HG03039 (cell line): ENCODE measurements at regions not wholly inside any gene's neighbourhood (a gene's known extent, or its start where the extent isn't known, plus 50 kb on each side); places are given as distances from the start of the nearest gene placed in this dataset.

Experiments
- ATAC-seq: cut with Tn5 transposase; IDR thresholded peaks from one replicate; pipeline ENCODE4 v1.9.1; 2021; ENCODE audit warnings: mild to moderate bottlenecking, moderate library complexity; ENCODE audit not compliant: unreplicated experiment

DNA sequence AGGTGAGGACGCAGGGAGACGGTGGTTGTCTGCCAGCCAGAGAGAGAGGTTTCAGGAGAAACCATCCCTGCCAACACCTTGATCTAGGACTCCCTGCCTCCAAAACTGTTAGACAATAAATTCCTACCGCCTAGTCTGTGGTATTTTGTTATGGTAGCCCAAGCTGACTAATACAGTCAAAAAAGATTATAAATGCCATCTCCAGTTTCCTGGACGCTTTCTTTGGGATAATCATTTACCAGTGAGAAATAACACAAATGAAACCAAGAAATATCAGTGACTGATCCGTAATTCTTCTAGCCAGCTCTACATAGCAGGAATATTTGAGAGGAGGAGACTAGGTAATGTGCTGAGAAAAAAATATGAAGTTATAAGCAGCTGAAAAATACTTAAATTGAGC lies 707.8 kb upstream of the LMCD1 start:
- no peak for ATAC-seq

DNA sequence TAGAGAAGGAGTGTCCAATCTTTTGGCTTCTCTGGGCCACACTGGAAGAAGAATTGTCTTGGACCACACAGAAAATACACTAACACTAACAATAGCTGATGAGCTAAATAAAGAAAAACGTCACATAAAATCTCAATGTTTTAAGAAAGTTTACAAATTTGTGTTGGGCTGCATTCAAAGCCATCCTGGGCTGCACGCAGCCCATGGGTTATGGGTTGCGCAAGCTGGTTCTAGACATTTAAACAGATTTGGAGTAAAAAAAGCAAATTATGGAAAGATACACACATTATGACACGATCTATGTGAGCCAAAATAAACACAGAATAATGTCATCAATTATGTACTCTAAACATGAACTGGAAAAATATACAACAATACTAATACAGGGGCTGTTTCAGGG lies 703.3 kb upstream of the LMCD1 start:
- ATAC-seq = no peak

DNA sequence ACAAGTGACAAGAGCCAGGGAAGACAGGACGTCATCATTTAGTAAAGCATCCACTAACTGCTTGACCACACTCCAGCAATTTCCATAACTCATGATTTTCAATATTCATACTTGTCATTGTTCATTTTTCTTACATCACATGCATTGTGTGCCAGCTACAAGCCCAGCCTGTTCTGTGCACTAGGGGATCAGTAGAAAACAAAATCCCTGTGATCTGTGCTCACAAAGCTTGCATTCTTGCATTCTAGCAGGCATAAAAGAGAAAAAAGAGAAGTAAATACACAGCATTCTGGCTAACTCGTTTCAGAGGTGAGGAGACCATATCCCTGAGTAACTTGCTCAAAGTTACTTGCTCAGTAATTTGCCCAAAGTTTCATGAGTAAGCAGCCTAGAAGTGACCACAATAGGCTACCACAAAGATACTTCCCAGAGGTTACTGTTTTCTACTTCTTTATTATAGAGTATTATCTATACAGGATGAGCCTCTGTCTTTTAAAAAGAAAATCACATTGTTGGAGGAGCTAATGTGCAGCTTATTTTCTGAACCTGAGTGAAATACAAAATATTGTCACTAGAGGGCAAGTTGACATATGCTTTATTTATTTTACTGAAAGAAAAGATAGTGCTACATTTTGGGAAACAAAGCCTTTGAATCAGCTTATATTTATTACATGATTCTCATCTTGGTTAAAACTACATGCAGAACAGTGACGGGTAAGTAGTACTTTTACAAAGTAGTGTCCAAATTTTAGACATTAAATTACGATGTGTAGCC lies 701.4 kb upstream of the LMCD1 start:
- no peak for ATAC-seq

DNA sequence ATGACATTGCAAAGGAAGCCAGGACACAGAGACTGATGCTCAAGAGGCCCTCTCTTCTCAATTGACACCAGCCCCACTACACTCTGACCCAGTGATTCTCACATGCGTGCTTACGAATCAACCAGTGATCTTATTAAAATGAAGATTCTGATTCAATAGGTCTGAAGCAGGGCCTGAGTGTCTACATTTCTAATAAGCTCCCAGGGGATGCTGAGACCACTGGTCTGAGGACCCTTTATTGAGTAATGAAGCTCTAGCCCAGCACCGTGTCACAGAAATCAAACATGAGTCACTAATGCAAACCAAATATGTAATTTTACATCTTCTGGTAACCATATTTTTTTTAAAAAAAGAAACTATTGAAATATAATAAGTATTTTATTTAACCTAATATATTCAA lies 689.1 kb upstream of the LMCD1 start:
- no peak for ATAC-seq

DNA sequence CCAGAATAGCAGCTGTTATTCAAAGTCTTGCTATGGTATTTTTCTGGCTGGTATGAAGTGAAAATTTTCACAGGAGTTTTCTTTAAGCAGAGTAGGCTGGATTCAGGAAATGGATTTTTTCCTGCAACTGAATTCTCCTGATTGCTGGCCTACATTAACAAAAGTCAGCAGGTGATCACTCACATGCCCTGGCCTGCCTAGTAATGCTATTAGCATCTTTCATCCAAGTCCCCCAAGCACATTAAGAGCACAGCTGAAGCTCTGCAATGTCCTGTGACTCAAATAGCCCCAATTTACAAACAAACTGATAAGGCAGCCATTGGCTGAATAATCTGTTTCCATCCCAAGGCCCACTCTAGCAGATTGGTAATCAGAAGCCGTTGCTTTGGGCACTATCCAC lies 688.3 kb upstream of the LMCD1 start:
- no peak for ATAC-seq

DNA sequence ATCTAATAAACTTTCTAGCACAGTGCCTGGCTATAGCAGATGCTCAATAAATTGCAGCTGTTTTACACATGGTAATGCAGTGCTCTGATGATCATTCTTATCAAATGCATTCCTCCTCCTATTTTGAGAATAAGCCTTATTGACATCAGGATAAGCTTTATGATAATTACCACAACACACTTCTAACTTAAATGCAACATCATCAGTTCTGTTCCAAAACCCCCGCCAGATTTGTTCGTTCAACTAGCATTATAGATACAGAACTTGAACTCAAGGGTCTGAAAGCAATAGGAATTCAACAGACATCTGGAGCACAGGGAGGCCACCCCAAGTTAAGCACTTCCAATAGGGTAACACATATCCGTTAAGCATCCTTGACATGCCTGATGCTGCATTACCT lies 684.4 kb upstream of the LMCD1 start:
- no peak for ATAC-seq

DNA sequence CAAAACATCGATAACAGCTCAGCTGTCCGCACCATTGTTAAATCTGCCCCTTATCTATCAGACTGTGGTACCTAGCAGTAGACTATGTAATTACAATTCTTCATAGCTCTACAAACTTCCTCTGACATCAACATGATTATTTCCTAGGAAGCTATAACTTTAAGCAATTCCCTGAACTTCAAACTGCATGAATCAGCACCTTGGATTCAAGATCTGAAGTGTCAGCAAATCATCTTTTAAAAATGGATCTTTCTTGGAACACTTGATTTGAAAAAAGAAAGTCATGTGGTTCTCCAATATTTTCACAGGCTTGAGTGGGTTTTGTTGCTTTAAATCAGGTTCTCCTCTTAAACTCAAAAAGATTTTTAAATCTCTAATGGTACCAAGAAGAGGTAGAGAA lies 680.7 kb upstream of the LMCD1 start:
- no peak for ATAC-seq

DNA sequence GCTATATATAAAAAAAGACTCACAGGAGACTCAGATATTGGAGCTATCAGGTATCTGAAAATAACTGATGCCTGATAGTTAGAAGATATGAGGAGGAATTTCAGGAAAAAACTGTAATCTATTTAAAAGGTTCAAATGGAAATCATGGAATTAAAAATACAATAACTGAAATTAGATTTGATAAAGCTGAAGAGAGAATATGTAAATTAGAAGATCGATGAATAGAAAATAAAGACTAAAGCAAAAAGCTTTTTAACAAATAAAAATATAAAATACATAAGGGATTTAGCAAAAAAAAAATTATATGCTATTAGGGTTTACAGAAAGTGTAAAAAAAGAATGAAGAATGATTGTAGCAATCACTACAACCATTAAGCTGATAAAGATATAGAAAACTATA lies 679.8 kb upstream of the LMCD1 start:
- ATAC-seq = no peak

DNA sequence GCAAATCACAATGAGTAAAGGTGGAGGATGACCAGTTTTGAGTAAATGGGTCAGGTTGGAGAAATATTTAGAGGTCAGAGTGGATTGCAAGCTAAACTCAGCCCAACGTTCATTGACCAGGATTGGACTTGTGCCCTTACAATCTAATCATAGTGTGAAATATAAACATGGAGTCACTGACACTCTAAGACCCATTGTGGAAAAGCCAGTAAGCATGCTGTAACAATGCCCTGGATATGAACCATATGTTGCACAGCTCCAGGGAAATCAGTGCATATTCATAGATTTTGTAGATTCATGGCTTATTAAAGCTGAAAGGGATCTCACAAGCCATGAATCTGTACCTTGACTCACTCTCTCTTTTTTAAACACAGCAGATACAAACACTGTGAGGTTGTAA lies 660.2 kb upstream of the LMCD1 start:
- ATAC-seq = no peak

DNA sequence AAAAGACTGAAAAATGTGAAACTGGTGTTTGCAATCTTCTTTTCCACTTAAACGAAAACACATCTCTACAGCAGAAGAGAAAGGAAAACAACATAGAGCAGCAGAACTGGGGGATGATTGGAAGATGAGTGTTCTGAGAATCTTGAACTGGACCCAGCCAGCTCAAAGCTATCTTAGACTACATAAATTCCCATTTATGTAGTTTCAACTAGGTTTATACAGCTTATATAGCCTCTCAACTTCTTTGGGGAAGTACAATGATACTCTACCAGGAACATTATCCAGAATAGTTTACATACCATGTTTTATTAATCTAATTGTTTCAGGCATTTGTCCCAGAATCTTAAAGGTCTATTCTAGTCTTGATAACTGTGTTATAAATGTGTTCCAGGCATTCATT lies 658.2 kb upstream of the LMCD1 start:
- ATAC-seq = no peak

DNA sequence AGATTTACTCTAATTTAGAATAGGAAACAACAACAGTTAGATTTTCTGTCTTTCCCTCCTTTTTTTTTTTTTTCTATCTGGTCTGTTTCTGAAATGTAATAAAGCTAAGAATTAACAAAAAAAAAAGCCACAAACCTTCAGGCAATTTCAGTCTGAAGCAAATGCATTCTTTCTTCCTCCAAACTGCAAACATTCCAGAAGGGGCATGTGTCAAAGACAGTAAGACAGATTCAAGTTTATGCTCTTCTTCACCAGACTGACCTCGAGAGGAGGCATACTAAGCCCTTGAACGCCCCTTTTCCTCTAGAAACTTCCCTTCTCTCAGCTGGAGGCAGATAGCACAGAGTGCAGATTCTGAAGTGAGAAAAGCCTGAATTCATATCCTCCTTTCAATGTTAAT lies 654.6 kb upstream of the LMCD1 start:
- no peak for ATAC-seq

DNA sequence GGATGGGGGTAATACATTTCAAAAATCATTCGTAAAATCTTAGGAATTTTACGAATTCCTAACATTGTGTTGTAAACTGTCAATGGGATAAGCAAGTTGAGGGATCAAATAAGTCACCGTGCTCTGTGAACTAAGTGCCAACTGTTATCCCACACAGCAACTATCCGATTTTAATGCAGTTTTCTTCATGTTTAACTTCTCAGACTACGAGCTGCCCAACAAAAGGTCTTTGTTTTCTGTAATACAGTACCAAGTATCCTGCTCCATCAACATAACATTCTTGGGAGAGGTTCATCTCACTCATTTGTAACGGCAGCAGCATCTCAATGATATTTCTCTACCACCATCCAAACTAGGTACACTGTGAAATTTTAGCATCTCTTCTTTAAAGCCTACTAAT lies 654.1 kb upstream of the LMCD1 start:
- no peak for ATAC-seq

DNA sequence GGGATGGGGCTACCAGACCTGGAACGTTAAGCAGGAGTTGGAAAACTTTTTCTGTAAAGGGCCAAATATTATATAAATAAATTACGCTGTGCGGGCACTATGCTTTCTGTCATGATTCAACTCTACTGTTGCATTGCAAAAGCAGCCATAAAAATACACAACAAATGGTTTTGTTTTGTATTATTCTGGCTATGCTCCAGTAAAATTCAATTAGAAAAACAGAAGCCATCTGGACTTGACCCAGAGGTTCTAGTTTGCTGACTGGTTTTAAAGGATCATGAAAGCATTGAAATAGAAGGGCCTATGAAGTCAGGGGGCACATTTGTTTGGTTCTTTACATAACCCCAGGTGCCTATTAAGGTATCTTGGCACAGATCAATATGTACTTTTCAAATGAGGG lies 647.4 kb upstream of the LMCD1 start:
- ATAC-seq = no peak

DNA sequence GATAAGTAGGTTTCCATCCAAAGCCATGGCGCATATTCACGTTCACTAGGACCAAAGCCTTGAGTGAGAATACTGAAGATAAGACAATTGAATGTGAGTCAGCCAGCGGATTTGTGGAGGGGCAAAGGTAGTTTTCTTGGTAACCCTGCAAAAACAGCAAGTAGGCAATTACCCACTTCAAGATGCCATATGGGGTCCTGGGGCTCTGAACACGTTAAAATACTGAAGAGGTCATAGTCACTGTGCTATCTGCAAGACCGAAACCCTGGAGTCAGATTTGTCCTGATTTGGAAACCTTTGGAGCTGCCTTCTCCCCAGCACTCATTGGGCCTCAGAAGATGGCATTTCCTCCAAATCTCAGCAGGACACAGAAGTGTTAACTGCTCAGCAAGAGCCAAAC lies 646.9 kb upstream of the LMCD1 start:
- no peak for ATAC-seq

DNA sequence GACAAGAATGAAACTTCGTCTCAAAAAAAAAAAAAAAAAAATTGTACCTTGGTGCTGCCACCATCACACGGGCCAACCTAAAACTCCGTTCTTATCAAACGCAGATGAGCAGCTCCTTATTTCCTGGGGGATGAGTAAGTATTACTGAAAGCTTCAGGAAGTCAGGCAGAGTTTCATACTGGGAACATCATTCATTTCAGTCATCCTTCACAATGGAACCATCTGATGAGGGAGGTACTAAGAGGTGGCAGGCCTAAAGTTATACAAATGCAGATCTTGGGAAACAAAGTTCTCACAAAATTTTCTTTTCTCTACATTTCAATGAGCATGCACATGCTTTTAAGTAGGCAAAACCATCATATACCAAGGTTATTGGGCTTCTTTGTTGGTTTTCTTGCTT lies 636.0 kb upstream of the LMCD1 start:
- no peak for ATAC-seq

DNA sequence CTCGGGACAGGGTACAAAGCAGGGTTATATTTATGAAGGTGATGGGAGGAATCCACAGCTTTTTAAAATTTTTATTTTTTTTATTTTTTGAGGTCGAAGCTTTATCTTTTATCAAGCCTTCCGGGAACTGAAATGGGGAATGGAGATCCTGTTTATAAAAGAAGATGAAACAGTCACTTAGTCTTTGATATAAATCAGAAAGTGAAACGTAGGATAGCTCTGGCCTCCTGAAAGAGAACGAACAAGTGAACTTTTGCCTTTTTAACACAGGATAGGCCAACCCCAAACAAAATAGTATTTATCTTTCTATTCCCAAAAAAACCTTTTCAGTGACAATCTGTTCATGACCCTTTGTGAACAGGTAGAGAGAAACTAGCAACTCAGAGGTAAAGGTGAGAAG lies 634.0 kb upstream of the LMCD1 start:
- no peak for ATAC-seq

DNA sequence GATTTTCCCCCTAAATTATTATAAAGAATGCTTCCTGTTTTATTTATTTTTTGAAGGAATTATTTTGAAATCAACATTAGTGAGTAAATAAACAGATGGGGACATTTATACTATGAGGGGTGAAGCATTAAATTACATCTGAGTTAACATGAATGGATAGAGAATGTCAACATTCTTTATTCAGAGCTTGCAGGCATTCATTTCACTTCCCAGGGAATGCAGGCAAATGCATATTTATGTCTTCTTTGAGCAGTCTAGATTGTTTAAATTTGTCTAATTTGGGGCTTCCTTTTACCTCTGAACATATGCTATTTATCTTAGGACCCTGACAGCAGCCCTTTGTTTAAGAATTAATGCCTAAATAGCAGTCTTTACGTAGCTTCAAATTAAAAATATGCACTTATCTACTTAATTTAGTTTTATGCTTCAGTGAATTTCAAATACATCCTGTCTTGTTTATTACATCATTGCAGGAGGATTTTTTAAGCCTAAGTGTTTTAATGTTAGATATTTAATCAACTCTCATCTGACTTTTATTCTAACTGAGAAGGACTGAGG lies 630.5 kb upstream of the LMCD1 start:
- no peak for ATAC-seq

DNA sequence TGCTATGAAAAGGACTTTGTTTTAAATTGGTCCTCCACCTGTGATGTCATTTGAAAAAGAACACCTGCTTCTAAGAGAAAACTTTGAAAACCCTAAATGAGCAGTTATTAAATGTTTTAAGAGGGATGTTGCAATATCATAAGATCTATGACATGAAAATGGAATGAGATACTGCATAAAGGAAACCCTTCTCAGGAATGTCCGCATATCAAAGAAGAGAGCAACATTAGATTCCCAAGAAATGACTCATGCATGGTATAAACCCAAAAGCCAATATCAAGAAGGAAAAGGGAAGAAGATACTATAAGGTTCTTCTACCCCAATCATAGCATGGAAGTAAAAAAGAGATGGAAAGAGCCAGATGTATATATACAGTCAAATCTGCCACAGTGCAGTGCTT lies 627.5 kb upstream of the LMCD1 start:
- no peak for ATAC-seq

DNA sequence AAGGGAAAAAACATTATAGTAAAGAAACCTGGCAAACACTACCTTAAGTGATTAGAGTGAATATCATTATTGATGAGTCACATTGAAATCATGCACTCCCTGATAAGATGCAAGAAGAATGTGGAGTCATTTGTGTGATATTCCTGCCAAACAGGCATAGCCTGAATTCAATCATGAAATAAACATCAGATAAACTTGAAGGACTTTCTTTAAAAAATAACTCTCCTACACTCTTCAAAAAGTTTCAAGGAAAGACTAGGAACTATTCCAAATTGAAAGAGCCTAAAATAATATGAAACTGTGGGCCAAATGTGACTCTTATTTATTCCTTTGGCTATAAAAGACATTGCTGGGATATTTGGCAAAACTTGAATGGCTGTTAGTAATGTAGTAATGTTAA lies 625.7 kb upstream of the LMCD1 start:
- ATAC-seq = no peak

DNA sequence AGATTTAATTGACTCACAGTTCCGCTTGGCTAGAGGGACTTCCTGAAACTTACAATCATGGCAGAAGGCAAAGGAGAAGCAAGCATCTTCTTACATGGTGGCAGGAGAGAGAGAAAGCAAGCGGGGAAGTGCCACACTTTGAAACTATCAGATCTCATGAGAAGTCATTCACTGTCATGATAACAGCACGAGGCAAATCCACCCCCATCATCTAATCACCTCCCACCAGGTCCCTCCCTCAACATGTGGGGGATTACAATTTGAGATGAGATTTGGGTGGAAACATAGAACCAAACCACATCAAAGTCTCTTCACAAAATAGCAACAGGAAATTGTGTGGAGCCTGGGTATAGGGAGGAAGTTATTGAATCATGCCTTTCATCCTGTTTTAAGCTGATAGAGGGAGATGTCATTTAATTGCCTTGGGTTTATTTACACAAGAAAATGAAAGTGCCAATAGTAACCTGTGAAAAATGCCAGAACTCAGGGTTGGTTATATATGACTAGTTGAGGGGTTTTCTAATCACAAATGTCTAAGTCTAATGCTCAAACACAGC lies 624.8 kb upstream of the LMCD1 start:
- ATAC-seq = no peak

DNA sequence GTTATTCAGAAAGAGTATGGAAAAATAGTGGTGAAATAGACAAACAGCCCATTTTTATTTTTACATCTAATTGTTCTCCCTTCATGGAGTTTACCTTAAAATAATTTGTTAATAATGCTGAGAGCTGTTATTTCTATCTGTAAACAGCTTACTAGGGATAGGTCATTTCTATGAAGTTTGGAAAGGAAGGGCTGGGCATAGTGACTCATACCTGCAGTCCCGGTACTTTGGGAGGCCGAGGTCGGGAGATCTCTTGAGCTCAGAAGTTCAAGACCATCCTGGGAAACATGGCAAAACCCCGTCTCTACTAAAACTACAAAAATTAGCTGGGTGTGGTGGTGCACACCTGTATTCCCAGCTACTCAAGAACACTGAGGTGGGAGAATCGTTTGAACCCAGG lies 624.3 kb upstream of the LMCD1 start:
- no peak for ATAC-seq

DNA sequence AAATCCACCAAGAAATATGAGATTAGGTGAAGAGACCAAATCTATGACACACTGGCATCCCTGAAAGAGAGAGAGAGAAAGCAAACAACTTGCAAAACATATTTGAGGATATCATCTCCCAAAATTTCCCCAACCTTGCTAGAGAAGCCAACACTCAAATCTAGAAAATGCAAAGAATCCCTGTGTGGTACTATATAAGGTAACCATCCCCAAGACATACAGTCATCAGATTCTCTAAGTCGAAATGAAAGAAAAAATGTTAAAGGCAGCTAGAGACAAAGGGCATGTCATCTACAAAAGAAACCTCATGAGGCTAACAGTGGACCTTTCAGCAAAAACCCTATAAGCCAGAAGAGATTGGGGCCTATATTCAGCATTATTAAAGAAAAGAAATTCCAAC lies 622.1 kb upstream of the LMCD1 start:
- ATAC-seq = no peak

DNA sequence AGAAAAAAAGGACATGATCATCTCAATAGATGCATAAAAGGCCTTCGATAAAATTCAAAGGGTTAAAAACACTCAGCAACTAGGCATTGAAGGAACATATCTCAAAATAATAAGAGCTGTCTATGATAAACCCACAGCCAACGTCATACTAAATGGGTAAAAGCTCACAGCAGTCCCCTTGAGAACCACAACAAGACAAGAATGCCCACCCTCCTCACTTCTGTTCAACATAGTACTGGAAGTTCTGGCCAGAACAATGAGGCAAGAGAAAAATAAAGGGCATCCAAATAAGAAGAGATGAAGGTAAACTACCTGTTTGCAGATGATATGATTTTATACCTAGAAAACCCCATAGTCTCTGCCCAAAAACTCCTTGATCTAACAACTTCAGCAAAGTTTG lies 619.7 kb upstream of the LMCD1 start:
- ATAC-seq = no peak
